H54 (cell line): ENCODE measurements at regions not wholly inside any gene's neighbourhood (a gene's known extent, or its start where the extent isn't known, plus 50 kb on each side); places are given as distances from the start of the nearest gene placed in this dataset.

Experiments used
- DNase-seq: peaks from one replicate; pipeline ENCODE4 v3.0.0; 2011; ENCODE audit warnings: low spot score, mixed read lengths; ENCODE audit not compliant: insufficient read length
- FAIRE-seq: peaks from 3 replicates; lab custom pipeline; 2011; peaks lifted over from hg19 to GRCh38; lab: Jason Lieb, UNC
- POLR2A ChIP-seq: IDR thresholded peaks from 2 replicates; pipeline ENCODE4 v1.6.1; 2011; ENCODE audit warnings: low read depth, mild to moderate bottlenecking, low read length

- TF ChIP-seq POLR2A, result no peak
- no peak for FAIRE-seq
Observed at GRCh38 chr6:82084324-82084920, 163.1 kb downstream of the IBTK start.

GRCh38 chr6:82083646-82084045 lies 163.9 kb downstream of the IBTK start:
- FAIRE-seq (no peak), DNase-seq (no peak)
- no peak for TF ChIP-seq POLR2A

More at GRCh38 chr6:82084324-82084920, 163.1 kb downstream of the IBTK start:
- DNase-seq, result no peak

GRCh38 chr6:82080767-82081166 lies 166.8 kb downstream of the IBTK start:
- no peak for TF ChIP-seq POLR2A
- FAIRE-seq, result no peak

GRCh38 chr6:82078286-82078908 lies 169.1 kb downstream of the IBTK start:
- no peak for TF ChIP-seq POLR2A
- no peak for DNase-seq
- FAIRE-seq, result peak; percentile 84

More at GRCh38 chr6:82080767-82081166, 166.8 kb downstream of the IBTK start:
- DNase-seq, result no peak

GRCh38 chr6:82076916-82077315 lies 170.6 kb downstream of the IBTK start:
- no peak for TF ChIP-seq POLR2A
- FAIRE-seq, result no peak
- DNase-seq, result no peak

GRCh38 chr6:82074556-82074955 lies 173.0 kb downstream of the IBTK start:
- DNase-seq, result no peak
- no peak for TF ChIP-seq POLR2A
- FAIRE-seq, result no peak

- FAIRE-seq (no peak), DNase-seq (no peak)
- no peak for TF ChIP-seq POLR2A
Observed at GRCh38 chr6:82073484-82073883, 174.1 kb downstream of the IBTK start.

- DNase-seq, result no peak
- TF ChIP-seq POLR2A, result no peak
- FAIRE-seq, result no peak
Observed at GRCh38 chr6:82072751-82073150, 174.8 kb downstream of the IBTK start.

GRCh38 chr6:82072121-82072521 lies 175.4 kb downstream of the IBTK start:
- DNase-seq, result no peak
- no peak for TF ChIP-seq POLR2A
- no peak for FAIRE-seq

- DNase-seq (no peak), FAIRE-seq (no peak)
- no peak for TF ChIP-seq POLR2A
Observed at GRCh38 chr6:82068721-82069120, 178.8 kb downstream of the IBTK start.

- TF ChIP-seq POLR2A, result no peak
- no peak for FAIRE-seq
- no peak for DNase-seq
Observed at GRCh38 chr6:82066991-82067411, 180.5 kb downstream of the IBTK start.

GRCh38 chr6:82066196-82066595 lies 181.3 kb downstream of the IBTK start:
- TF ChIP-seq POLR2A, result no peak
- FAIRE-seq (no peak), DNase-seq (no peak)

GRCh38 chr6:82063574-82063973 lies 184.0 kb downstream of the IBTK start:
- FAIRE-seq (no peak), DNase-seq (no peak)
- TF ChIP-seq POLR2A, result no peak

- TF ChIP-seq POLR2A, result no peak
- FAIRE-seq (no peak), DNase-seq (no peak)
Observed at GRCh38 chr6:82062219-82062618, 185.3 kb downstream of the IBTK start.
